ENCODE measurements at regions not wholly inside any gene's neighbourhood (a gene's known extent, or its start where the extent isn't known, plus 50 kb on each side); places are given as distances from the start of the nearest gene placed in this dataset.

- TF ChIP-seq POLR2AphosphoS5 (IDR thresholded peaks at IDR 0.05): no peak
- TF ChIP-seq, protein P1, sequence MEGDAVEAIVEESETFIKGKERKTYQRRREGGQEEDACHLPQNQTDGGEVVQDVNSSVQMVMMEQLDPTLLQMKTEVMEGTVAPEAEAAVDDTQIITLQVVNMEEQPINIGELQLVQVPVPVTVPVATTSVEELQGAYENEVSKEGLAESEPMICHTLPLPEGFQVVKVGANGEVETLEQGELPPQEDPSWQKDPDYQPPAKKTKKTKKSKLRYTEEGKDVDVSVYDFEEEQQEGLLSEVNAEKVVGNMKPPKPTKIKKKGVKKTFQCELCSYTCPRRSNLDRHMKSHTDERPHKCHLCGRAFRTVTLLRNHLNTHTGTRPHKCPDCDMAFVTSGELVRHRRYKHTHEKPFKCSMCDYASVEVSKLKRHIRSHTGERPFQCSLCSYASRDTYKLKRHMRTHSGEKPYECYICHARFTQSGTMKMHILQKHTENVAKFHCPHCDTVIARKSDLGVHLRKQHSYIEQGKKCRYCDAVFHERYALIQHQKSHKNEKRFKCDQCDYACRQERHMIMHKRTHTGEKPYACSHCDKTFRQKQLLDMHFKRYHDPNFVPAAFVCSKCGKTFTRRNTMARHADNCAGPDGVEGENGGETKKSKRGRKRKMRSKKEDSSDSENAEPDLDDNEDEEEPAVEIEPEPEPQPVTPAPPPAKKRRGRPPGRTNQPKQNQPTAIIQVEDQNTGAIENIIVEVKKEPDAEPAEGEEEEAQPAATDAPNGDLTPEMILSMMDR (IDR thresholded peaks at IDR 0.05): no peak
Measured at GRCh38 chr10:61217851-61218565, 235.2 kb downstream of the TMEM26 start.
